Thoracic aorta (tissue), 2 donors: ENCODE measurements at regions not wholly inside any gene's neighbourhood (a gene's known extent, or its start where the extent isn't known, plus 50 kb on each side); places are given as distances from the start of the nearest gene placed in this dataset.

Experiments used
- ATAC-seq: fragments of 150-250 bp; one replicate; pipeline ENCODE4 v1.8.0; 2017; ENCODE audit warnings: low read depth; ENCODE audit not compliant: insufficient number of reproducible peaks, low FRiP score
- DNase-seq: peaks from one replicate; pipeline ENCODE4 v3.0.0-alpha.2; 2020; ENCODE audit warnings: low spot score
- H3K27ac ChIP-seq, 2 donors: fragments of 200-600 bp; sonication (generic); 1 replicate in 1 of 2; 2 replicates in 1 of 2; pipeline ENCODE4 v1.5.1; 2016; ENCODE audit warnings: mild to moderate bottlenecking in 2 of 2, moderate library complexity in 2 of 2
- H3K27me3 ChIP-seq: fragments of 200-600 bp; sonication (generic); replicated peaks from 2 replicates; pipeline ENCODE4 v1.6.0; 2016; ENCODE audit warnings: mild to moderate bottlenecking; ENCODE audit not compliant: insufficient read depth
- H3K36me3 ChIP-seq: fragments of 200-600 bp; sonication (generic); one replicate; pipeline ENCODE4 v1.5.1; 2016
- H3K4me1 ChIP-seq, 2 donors: fragments of 200-600 bp; sonication (generic); 1 replicate in 1 of 2; 2 replicates in 1 of 2; pipeline versions ENCODE4 v1.5.1 to v1.6.0; 2016; ENCODE audit warnings: low read depth in 2 of 2, mild to moderate bottlenecking in 1 of 2; ENCODE audit not compliant: control insufficient read depth in 1 of 2
- H3K4me3 ChIP-seq: fragments of 200-600 bp; sonication (generic); 2 replicates; pipeline ENCODE4 v1.5.1; 2016; ENCODE audit warnings: mild to moderate bottlenecking
- H3K9me3 ChIP-seq: fragments of 200-600 bp; sonication (generic); 2 replicates; pipeline ENCODE4 v1.5.1; 2016
- CTCF ChIP-seq: fragments of 200-600 bp; sonication (generic); IDR thresholded peaks from one replicate; pipeline ENCODE4 v1.5.1; 2019; ENCODE audit warnings: antibody characterized with exemption

GRCh38 chr17:53330756-53331155 lies 492.0 kb upstream of the KIF2B start:
- no peak for ATAC-seq

GRCh38 chr17:53321651-53322050 lies 501.1 kb upstream of the KIF2B start:
- TF ChIP-seq CTCF = no peak
- DNase-seq = no peak
- no peaks in the 10 kb centered on the region for H3K9me3 ChIP-seq

More at GRCh38 chr17:53330756-53331155, 492.0 kb upstream of the KIF2B start:
- no peaks in the 10 kb centered on the region for H3K9me3 ChIP-seq
- no peaks in the 10 kb centered on the region for H3K27me3 ChIP-seq
- no peak overlapping the region for H3K27ac ChIP-seq
- H3K4me3 ChIP-seq = no peak overlapping the region
- no peak for TF ChIP-seq CTCF
- H3K4me1 ChIP-seq = no peaks in the 10 kb centered on the region
- DNase-seq = no peak
- H3K36me3 ChIP-seq = no peaks in the 10 kb centered on the region

GRCh38 chr17:53319947-53320346 lies 502.8 kb upstream of the KIF2B start:
- Histone ChIP-seq H3K27me3 (no peaks in the 10 kb centered on the region), H3K36me3 (no peaks in the 10 kb centered on the region), H3K27ac (no peak overlapping the region), H3K4me3 (no peak overlapping the region), H3K4me1 (no peaks in the 10 kb centered on the region), H3K9me3 (no peaks in the 10 kb centered on the region)
- no peak for ATAC-seq
- no peak for TF ChIP-seq CTCF
- no peak for DNase-seq

More at GRCh38 chr17:53321651-53322050, 501.1 kb upstream of the KIF2B start:
- Histone ChIP-seq H3K4me3 (no peak overlapping the region), H3K27me3 (no peaks in the 10 kb centered on the region), H3K27ac (no peak overlapping the region), H3K4me1 (no peaks in the 10 kb centered on the region), H3K36me3 (no peaks in the 10 kb centered on the region)
- ATAC-seq = no peak

GRCh38 chr17:53316988-53317387 lies 505.7 kb upstream of the KIF2B start:
- Histone ChIP-seq H3K27me3 (no peaks in the 10 kb centered on the region), H3K36me3 (no peaks in the 10 kb centered on the region), H3K4me3 (no peak overlapping the region), H3K9me3 (no peaks in the 10 kb centered on the region), H3K27ac (no peak overlapping the region), H3K4me1 (no peaks in the 10 kb centered on the region)
- no peak for TF ChIP-seq CTCF
- ATAC-seq (no peak), DNase-seq (no peak)

GRCh38 chr17:53316073-53316472 lies 506.7 kb upstream of the KIF2B start:
- ATAC-seq = no peak
- H3K9me3 ChIP-seq = no peaks in the 10 kb centered on the region
- TF ChIP-seq CTCF = no peak
- H3K4me1 ChIP-seq = no peaks in the 10 kb centered on the region
- no peak for DNase-seq
- H3K4me3 ChIP-seq = no peak overlapping the region
- no peaks in the 10 kb centered on the region for H3K27me3 ChIP-seq
- no peaks in the 10 kb centered on the region for H3K36me3 ChIP-seq
- no peak overlapping the region for H3K27ac ChIP-seq
